ENCODE measurements at regions not wholly inside any gene's neighbourhood (a gene's known extent, or its start where the extent isn't known, plus 50 kb on each side); places are given as distances from the start of the nearest gene placed in this dataset.
"Not testable (repeated sequence)": the region's sequence is repeated elsewhere in the genome, so short reads cannot be mapped to it uniquely, and the experiment has no call there.

DNA sequence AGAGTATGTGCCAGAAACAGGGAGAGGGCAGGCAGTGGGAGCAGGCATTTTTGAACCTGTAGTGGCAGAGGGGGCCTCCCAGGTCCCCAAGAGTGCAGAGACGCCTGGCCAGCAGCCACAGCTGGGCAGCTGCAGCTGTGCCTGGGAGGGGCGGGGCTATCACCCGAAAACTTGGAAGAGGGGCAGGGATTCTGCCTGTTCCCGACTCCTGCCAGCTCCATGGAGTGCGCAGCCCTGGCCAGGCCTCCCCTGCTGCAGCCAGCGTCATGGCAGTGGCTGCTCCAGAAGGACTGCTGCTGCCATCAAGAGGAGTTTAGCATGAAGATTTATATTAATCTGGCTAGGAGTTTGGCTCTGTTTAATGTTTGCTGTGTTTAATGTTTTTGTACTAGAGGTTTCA lies 532.1 kb upstream of the PITX2 start:
- DNase-seq (ENCODE audit: low spot score) = no peak

- DNase-seq (ENCODE audit: low spot score) = not testable (repeated sequence)
Measured at GRCh38 chr4:111164556-111164955, 541.7 kb upstream of the PITX2 start.

DNA sequence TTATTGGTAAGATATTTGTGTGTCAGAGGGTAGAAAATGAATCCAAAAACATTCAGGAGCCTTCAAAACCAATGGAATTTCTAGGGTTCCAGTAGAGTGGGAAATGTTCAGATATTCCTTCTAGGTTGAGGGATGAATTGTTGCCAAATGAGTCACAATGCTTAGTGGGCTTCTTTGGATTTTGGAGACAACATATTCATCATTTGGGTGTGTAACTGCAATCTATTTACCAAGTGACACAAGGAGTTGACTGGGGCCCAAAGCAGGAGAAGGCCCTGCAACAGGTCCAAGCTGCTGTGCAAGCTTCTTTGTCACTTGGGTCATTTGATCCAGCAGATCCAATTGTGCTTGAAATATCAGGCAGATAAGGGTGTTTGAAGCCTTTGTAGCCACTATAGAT lies 551.5 kb upstream of the PITX2 start:
- DNase-seq (ENCODE audit: low spot score) = no peak

DNA sequence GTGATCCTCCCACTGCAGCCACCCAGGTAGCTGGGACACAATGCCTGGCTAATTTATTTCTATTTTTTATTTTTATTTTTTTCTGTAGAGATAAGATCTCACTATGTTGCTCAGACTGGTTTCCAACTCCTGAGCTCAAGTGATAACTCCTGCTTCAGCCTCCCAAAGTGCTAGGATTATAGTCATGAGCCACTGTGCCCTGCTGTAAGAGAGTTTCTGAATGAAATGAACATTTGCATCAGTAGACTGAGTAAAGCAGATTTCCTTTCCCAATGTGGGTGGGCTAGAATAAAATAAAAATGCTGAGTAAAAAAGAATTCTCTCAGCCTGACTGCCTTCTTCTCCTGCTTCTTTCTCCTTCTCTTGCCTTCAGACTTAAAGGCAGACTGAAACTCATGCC lies 555.4 kb upstream of the PITX2 start:
- DNase-seq (ENCODE audit: low spot score) = no peak

GRCh38 chr4:111187108-111187507 lies 564.2 kb upstream of the PITX2 start:
- DNase-seq (ENCODE audit: low spot score) = no peak

GRCh38 chr4:111198446-111198845 lies 575.6 kb upstream of the PITX2 start:
- DNase-seq (ENCODE audit: low spot score) = no peak

DNA sequence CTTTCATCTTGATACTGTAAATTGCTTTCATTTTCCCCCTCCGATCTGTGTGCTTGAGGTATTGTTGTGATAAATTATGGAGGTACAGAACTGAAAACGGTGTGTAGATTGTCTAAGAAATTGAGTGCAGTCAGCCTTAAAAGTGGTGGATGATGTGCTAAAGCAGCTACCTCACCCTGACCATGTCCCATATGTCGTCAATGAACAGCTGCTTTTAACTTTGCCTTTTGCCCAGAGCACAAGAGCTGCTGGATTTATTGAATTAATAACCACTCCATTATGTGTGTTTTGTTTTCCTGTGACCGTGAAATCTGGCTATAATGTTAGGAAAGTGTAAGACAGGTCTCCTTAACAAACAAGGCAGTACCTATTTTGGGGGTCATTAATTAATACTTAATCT lies 581.9 kb upstream of the PITX2 start:
- no peak for DNase-seq (ENCODE audit: low spot score)

DNA sequence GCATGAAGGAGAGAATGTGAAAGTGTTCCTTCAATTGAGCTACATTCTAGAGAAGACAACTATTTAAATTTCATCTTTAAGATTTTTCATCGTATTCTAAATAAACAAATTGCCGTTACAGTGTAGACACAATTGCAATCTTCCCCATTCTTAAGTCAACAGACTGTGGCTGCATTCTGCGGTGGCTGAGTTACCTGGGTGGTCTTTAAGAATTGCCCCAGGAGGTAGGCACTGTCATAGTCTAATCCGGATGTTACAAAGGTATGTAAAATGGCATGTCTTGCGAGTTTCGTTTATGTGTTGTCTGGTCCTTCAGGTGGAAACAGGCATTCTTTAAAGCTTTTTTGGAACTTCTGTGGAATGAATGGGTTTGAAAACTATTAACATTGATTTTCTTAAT lies 586.1 kb upstream of the PITX2 start:
- DNase-seq (ENCODE audit: low spot score) = no peak

DNA sequence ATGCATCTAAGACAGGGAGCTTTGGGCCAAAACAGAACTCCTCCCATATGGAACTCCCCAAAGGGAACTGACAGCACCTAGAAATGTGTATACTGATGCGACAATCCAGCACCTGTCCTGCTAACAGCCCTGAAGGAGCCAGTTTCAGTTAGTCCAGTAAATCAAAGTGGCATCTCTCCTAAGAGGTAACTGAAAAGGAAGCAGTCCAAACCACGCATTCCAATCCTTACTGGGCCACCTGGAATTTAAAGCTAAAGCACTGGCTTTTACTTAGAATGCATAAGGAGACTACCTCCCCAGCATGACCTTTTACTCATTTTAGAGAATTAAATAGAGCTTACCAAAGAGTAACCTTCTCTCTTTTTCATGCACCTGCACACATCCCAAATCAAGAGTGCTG lies 586.8 kb upstream of the PITX2 start:
- DNase-seq (ENCODE audit: low spot score) = no peak

DNA sequence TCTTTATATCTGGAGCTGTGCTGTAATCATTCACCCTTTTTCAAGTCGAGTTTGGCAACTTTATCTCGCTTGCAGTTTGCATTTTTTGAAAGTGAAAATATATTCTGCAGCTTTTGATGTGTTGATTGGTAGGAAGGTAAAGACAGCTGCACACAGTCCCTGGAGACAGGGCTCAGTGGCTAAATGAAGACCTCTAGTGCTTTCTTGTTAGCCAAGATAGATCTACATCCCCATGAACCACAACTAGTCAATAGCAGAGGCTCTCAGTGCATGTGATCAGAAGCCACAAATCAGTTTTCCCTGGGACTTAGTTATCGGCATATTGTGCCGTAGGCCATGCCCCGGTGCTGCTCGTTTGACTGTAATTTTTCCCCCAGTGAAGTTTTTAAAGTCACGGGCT lies 587.7 kb upstream of the PITX2 start:
- DNase-seq (ENCODE audit: low spot score) = no peak

- DNase-seq (ENCODE audit: low spot score) = peak; percentile 9
Measured at GRCh38 chr4:111213531-111213930, 590.7 kb upstream of the PITX2 start.

- DNase-seq (ENCODE audit: low spot score) = no peak
Measured at GRCh38 chr4:111214371-111214770, 591.5 kb upstream of the PITX2 start.

- DNase-seq (ENCODE audit: low spot score) = no peak
Measured at GRCh38 chr4:111215755-111216154, 592.9 kb upstream of the PITX2 start.

GRCh38 chr4:111216791-111217190 lies 593.9 kb upstream of the PITX2 start:
- DNase-seq (ENCODE audit: low spot score) = no peak

GRCh38 chr4:111221371-111221770 lies 598.5 kb upstream of the PITX2 start:
- no peak for DNase-seq (ENCODE audit: low spot score)

DNA sequence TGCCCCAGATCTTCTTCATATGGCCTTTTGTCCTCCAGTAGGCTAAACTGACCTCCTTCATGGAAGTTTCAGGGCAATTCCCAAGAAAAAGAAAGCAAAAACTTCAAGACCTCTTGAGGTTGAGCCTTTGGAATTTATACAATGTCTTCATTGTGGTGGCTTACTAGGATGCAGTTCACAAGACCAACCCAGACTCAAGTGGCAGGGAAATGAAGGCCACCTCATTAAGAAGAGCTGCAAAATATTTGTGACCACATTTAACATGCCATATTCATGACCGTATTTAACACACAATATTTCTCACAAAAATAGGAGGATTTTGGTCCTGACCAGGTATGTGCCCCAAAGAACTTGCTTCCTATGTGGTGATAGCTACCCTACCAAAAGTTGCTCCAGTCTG lies 605.5 kb upstream of the PITX2 start:
- DNase-seq (ENCODE audit: low spot score) = no peak

GRCh38 chr4:111228874-111229273 lies 606.0 kb upstream of the PITX2 start:
- no peak for DNase-seq (ENCODE audit: low spot score)

DNA sequence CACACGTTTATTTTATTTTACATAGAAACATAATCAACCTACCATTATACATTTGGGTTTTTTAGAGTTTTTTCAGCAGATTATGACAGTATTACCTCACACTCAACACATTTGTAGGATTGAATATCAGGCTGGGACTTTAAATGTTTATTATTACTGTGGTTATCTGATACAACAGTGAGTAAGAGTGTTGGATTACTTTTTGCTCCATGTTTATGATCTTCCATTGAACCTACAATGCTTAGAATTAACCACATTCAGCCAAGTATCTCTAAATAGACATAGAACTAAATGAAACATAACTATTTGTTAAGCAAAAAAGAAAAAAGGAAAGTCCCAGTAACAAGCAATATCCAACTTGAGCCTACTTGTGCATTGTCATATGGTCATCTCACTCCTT lies 607.4 kb upstream of the PITX2 start:
- DNase-seq (ENCODE audit: low spot score) = no peak

DNA sequence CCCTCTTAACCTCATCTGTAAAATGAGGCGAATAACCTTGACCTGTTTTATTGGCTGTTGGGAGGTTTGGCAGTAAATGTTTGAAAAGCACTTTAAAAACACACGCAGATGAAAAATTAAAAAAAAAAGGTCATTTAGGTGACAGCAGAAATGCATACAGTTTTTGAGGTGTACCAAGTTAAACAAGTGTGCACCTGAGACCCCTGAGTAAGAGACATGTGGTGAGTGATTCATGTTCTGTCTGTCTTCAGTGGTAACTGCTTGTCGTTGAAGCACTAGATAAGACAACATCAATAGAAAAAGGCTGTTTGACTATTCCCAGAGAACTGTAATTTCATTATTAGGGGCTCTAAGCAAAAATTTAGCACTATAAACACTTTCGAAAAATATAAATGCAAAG lies 608.4 kb upstream of the PITX2 start:
- no peak for DNase-seq (ENCODE audit: low spot score)

DNA sequence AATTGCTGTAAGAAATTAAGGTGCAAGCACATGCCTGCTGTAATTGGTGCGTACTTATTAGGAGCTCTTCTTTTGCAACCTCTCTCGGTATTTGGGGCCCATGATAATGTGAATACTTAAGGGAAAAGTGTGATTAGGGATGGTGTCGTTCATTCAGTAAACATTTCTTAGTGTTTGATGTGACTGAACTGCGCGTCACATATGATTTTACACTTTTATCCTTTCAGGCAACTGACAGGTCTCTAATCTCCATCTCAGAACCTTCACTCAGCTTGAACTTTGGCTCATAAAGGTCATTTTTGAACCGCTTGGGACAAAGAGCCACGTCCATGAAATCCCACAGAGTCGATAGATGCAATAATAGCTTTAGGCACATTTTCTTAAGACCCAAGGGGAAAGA lies 612.1 kb upstream of the PITX2 start:
- DNase-seq (ENCODE audit: low spot score) = no peak

GRCh38 chr4:111263836-111264235 lies 641.0 kb upstream of the PITX2 start:
- no peak for DNase-seq (ENCODE audit: low spot score)

DNA sequence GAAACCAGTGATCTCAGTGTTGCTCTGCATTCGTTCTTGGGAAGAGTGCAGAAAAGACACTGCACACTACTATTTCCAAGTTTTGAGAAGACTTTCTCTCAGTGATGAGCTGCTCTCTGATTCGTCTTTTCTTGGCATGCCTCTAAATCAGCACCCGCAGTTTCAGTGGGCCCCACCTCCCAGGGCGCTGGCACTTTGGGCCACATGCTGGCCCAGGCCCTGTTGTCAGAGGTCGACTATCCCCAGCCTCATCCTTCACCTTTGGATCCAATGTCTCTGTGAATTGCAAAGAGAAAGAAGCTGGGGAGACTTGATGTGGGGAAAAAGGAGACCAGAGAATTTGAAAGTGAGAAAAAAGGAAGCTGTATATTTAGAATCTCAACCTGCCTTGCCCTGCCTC lies 644.1 kb upstream of the PITX2 start:
- no peak for DNase-seq (ENCODE audit: low spot score)

- DNase-seq (ENCODE audit: low spot score) = no peak
Measured at GRCh38 chr4:111267786-111268185, 644.9 kb upstream of the PITX2 start.

DNA sequence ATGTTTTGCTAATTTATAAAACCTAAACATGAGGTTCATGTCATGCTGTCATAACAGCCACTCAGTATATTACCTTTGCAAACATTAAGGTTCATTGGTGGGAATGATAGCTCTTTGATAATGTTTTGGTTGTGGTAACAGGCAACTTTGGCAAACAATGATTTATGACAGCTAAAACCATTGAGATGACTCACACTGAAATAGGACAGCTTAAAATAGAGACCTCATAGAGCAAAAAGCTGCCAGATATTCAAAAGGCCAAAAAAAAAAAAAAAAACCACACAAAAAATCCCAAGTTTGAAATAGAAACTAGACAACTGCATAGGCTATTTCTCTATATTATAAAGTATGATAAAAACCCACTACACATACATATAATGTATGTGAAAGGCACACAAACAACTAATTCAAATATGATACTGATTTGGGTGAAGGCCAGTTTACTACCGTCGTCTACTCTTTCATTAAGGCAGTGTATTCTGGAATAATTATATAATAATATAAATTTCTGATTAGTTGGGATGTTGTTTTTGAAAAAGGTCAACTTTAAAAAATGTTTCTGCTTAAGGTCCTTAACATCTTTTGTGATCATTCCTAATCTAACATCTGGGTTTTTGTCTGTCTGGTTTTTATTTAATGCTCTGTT lies 646.0 kb upstream of the PITX2 start:
- DNase-seq (ENCODE audit: low spot score) = peak; percentile 7

- peak; percentile 12 for DNase-seq (ENCODE audit: low spot score)
Measured at GRCh38 chr4:111269439-111269838, 646.6 kb upstream of the PITX2 start.
